AG10803 (cell line): ENCODE measurements at regions not wholly inside any gene's neighbourhood (a gene's known extent, or its start where the extent isn't known, plus 50 kb on each side); places are given as distances from the start of the nearest gene placed in this dataset.

Experiments used
- DNase-seq: peaks from one replicate; pipeline ENCODE4 v3.0.0; 2010; ENCODE audit warnings: low read depth
- H3K4me3 ChIP-seq: 2 replicates; pipeline ENCODE4 v1.5.1; 2011; ENCODE audit warnings: mild to moderate bottlenecking, low read length, control low read depth
- CTCF ChIP-seq: conservative IDR thresholded peaks from 2 replicates; pipeline ENCODE4 v1.5.1; 2011; ENCODE audit warnings: mild to moderate bottlenecking, low read length, control low read depth, inconsistent platforms

DNA sequence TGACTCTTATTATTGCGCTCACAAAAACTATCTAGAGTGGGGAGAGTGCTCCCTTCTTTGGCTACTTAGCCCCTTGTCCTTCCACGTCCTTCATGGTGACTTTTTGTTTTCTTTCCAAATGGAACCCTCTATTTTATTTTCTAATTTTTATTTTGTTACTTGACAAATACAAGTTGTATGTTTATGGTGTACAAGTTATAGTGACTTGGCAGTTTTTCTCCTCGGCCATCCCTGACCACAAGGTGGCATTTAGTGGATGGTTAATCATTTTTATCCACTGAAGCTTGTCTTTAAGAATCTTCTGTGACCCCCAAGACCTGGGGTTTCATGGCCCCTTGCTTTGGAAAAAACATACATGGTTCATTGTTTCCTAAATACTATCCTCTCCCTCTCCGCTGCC is 70.1 kb downstream of the NKX2-1 start:
- H3K4me3 ChIP-seq, result no peak overlapping the region
- TF ChIP-seq CTCF, result no peak
- no peak for DNase-seq

- DNase-seq, result no peak
- no peak for TF ChIP-seq CTCF
- H3K4me3 ChIP-seq, result no peak overlapping the region
Observed at GRCh38 chr14:36443374-36443773, 76.7 kb downstream of the NKX2-1 start.

- no peak for DNase-seq
- H3K4me3 ChIP-seq, result no peak overlapping the region
Observed at GRCh38 chr14:36442824-36443241, 77.2 kb downstream of the NKX2-1 start.

DNA sequence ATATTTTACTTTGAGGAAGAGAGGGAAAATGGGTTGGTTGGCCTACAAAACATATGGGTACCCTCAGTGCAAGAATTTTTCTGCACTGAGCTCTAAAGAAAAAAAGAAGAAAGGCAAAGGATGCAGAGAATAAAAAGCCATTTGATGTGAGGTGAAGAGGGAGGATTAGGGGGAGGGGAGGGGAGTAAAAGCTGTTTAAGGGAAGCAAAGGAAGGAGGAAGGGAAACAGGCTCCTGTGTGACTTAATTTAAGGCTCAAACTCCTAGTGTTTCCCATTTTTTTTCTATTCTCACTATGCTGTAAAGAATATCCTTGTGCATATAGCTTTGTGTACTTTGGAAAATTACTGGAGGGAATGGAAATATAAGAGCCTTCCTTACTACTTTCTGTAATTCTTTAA is 78.7 kb downstream of the NKX2-1 start:
- TF ChIP-seq CTCF, result no peak

More at GRCh38 chr14:36442824-36443241, 77.2 kb downstream of the NKX2-1 start:
- TF ChIP-seq CTCF, result no peak

GRCh38 chr14:36439766-36440165 is 80.3 kb downstream of the NKX2-1 start:
- no peak for TF ChIP-seq CTCF
- no peak overlapping the region for H3K4me3 ChIP-seq
- no peak for DNase-seq

More for the DNA sequence above, 78.7 kb downstream of the NKX2-1 start:
- H3K4me3 ChIP-seq, result no peak overlapping the region
- no peak for DNase-seq

DNA sequence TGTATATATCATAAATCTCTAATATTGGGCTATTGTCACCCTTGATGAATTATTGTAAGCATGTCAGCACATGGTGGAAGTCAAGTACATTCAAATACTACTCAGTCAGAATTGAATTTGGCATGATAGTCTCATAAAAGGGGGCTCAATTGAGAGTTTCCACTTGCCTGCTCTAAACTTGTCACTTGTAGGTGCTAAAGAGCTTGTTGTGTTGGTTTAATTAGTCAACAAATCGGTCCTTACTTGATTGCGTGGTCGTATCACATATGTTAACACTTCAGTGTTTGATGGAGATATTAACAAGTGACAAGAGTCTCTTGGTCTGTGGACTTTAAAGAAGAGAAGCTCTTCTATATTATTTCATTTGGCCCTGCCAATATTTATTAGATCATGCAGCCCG is 81.1 kb downstream of the NKX2-1 start:
- DNase-seq, result no peak
- TF ChIP-seq CTCF, result no peak
- no peak overlapping the region for H3K4me3 ChIP-seq

- no peak for DNase-seq
- TF ChIP-seq CTCF, result no peak
- no peak overlapping the region for H3K4me3 ChIP-seq
Observed at GRCh38 chr14:36430662-36431084, 89.4 kb downstream of the NKX2-1 start.
